Esophagus squamous epithelium (tissue), 4 donors: ENCODE measurements at regions not wholly inside any gene's neighbourhood (a gene's known extent, or its start where the extent isn't known, plus 50 kb on each side); places are given as distances from the start of the nearest gene placed in this dataset.

Source experiments
- CTCF ChIP-seq, 6 experiments: fragments of 450-650 bp in 4 of 6; fragments of 200-600 bp in 2 of 6; sonication (generic) in 2 of 6; IDR thresholded peaks; one replicate each; pipeline ENCODE4 v1.5.1; 2016 to 2019; ENCODE audit warnings: antibody characterized with exemption in 6 of 6, mild to moderate bottlenecking in 4 of 6, moderate library complexity in 4 of 6
- POLR2A ChIP-seq, 4 donors: fragments of 450-650 bp; IDR thresholded peaks; one replicate each; pipeline ENCODE4 v1.6.1; 2017; ENCODE audit warnings: antibody characterized with exemption in 4 of 4, mild to moderate bottlenecking in 4 of 4, moderate library complexity in 3 of 4

DNA sequence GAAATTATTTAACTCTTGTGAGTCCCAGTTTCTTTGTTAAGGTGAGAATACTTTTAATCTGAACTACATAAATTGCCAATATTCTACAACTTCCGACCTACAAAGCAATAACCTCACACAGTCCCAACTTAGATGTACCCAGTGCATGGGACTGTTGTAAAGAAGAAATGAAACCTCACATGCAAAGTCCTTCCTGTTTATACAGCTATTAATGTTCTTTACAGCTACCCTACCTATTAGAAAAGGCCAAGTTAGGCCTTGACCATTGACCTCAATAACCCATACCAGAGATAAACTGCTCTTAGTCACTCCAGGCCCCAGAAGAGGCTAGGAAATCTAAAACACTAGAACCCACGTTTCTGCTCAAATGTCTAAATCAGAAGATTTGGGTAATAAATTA lies 920.1 kb upstream of the TENM3 start:
- TF ChIP-seq CTCF (IDR thresholded peaks at IDR 0.05) (no peak), POLR2A (IDR thresholded peaks at IDR 0.05) (no peak)
